ENCODE measurements at regions not wholly inside any gene's neighbourhood (a gene's known extent, or its start where the extent isn't known, plus 50 kb on each side); places are given as distances from the start of the nearest gene placed in this dataset.

DNA sequence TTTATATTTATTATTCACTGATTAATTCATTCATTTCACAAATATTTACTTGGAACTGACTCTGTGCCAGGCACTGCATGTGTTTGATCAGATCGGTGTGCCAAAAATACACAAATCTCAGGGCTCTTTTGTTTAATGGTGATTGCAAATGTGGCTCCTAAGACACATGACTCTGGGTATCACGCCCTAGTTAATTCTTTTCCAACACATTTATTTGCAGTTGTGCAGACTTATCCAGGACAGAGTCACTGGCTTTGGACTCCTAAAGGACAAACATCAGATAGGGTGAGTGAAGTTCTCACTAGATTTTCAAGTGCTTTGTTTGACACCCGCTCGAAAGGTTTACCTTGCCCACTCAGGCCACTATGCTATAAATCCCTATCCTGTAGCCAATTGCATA, 335.5 kb downstream of the BARHL2 start:
- no peaks in the 10 kb centered on the region for H3K9me3 Mint-ChIP-seq
- intact Hi-C loops (cut with micrococcal nuclease), result no loop called here

GRCh38 chr1:90371448-90371813, 345.7 kb downstream of the BARHL2 start:
- Mint-ChIP-seq H3K4me3 (ENCODE audit: low read depth) (no peak overlapping the region), H3K9me3 (no peaks in the 10 kb centered on the region), H3K27ac (no peak overlapping the region), H3K36me3 (ENCODE audit: low read depth) (no peaks in the 10 kb centered on the region), H3K4me1 (ENCODE audit: low read depth) (no peaks in the 10 kb centered on the region), H3K27me3 (ENCODE audit: low read depth) (peaks cover 19% of the 10 kb centered on the region)
- intact Hi-C loops (cut with micrococcal nuclease), result no loop called here
- no peak for DNase-seq (ENCODE audit: low spot score)

More for the DNA sequence above, 335.5 kb downstream of the BARHL2 start:
- Mint-ChIP-seq H3K27me3 (ENCODE audit: low read depth) (no peaks in the 10 kb centered on the region), H3K27ac (no peak overlapping the region), H3K36me3 (ENCODE audit: low read depth) (no peaks in the 10 kb centered on the region), H3K4me3 (ENCODE audit: low read depth) (no peak overlapping the region), H3K4me1 (ENCODE audit: low read depth) (no peaks in the 10 kb centered on the region)
- no peak for DNase-seq (ENCODE audit: low spot score)

DNA sequence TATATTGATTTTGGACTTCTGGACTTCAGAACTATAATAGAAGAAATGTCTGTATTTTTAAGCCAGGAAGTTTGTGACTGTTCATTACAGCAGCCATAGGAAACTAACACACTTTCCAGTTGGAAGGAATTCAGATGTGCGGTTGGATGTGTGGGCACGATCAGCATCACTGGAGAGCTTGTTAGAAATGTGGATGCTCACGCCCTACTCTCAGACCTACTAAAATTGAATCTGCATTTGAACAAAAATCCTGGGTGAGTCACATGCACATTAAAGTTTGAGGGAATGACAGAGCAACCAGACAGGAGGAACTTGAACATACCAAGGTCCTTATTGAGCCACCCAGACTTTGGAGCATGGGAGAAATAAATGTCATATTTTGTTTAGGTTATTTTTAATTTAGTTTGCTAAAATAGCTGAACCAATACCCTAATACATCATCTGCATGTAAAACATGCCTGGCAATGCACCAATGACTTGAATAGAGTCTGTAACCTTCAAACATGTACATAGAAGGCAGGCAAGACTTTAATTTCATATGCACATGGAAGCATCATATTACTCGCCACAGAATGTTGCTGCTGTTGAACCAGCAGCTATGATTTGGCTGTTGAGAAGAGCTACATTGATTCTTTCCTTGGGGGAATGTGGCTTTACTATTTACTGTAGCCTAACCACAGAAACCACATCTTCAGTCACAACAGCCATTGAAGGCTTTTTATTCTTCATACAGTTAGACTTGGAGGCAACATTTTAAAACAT, 346.2 kb downstream of the BARHL2 start:
- no peaks in the 10 kb centered on the region for H3K9me3 Mint-ChIP-seq
- H3K4me1 Mint-ChIP-seq (ENCODE audit: low read depth), result no peaks in the 10 kb centered on the region

DNA sequence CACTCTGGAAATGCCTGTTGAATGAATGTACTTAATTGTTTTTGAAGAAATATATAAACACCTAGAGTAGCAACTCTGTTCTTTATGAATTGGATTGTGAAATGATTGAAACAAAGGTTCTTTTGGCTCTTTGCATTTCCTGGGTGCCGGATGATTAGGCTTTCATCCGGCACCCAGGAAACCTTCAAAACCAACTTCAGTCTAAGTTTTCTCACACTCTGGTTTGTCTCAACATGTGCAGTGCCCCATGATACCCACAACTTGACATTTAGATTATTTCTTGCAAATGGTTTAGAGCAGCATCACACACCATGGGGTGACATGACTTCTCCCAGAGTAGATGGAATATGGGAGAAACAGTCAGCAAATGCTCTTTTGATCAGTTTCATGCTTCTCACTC, 354.9 kb downstream of the BARHL2 start:
- Mint-ChIP-seq H3K27me3 (ENCODE audit: low read depth) (peaks cover 15% of the 10 kb centered on the region), H3K36me3 (ENCODE audit: low read depth) (no peaks in the 10 kb centered on the region), H3K4me3 (ENCODE audit: low read depth) (no peak overlapping the region), H3K9me3 (no peaks in the 10 kb centered on the region), H3K4me1 (ENCODE audit: low read depth) (peaks cover 2% of the 10 kb centered on the region), H3K27ac (no peak overlapping the region)
- intact Hi-C loops (cut with micrococcal nuclease), result no loop called here
- no peak for DNase-seq (ENCODE audit: low spot score)

More for the DNA sequence above, 346.2 kb downstream of the BARHL2 start:
- intact Hi-C loops (cut with micrococcal nuclease), result no loop called here
- H3K36me3 Mint-ChIP-seq (ENCODE audit: low read depth), result no peaks in the 10 kb centered on the region
- DNase-seq (ENCODE audit: low spot score), result no peak
- peaks cover 18% of the 10 kb centered on the region for H3K27me3 Mint-ChIP-seq (ENCODE audit: low read depth)
- H3K4me3 Mint-ChIP-seq (ENCODE audit: low read depth), result no peak overlapping the region
- H3K27ac Mint-ChIP-seq, result no peak overlapping the region

DNA sequence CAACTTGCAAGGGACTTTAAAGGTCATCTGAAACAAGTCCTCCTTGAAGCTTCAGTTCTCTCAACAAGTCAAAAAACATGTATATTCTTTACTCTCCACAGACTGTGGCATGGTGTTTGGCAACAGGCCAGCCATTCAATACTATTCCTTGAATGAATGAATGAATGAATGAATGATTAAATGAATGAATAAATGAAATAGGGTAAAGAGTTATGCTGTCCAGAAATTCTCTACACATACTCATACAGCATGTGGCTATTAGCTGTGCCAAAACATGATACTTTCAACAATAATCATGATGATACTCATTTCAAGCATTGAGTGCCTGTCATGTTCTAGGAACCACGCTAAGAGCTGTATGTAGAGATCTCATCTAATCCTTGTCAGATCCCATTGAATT, 356.1 kb downstream of the BARHL2 start:
- intact Hi-C loops (cut with micrococcal nuclease), result no loop called here
- H3K27me3 Mint-ChIP-seq (ENCODE audit: low read depth), result peaks cover 8% of the 10 kb centered on the region

GRCh38 chr1:90359994-90360393, 357.1 kb downstream of the BARHL2 start:
- Mint-ChIP-seq H3K4me3 (ENCODE audit: low read depth) (no peak overlapping the region), H3K27ac (no peak overlapping the region), H3K36me3 (ENCODE audit: low read depth) (no peaks in the 10 kb centered on the region), H3K9me3 (no peaks in the 10 kb centered on the region), H3K27me3 (ENCODE audit: low read depth) (peaks cover 9% of the 10 kb centered on the region), H3K4me1 (ENCODE audit: low read depth) (peaks cover 2% of the 10 kb centered on the region)
- intact Hi-C loops (cut with micrococcal nuclease), result no loop called here
- DNase-seq (ENCODE audit: low spot score), result no peak

More for the DNA sequence above, 356.1 kb downstream of the BARHL2 start:
- DNase-seq (ENCODE audit: low spot score), result no peak
- Mint-ChIP-seq H3K36me3 (ENCODE audit: low read depth) (no peaks in the 10 kb centered on the region), H3K27ac (no peak overlapping the region), H3K4me1 (ENCODE audit: low read depth) (peaks cover 2% of the 10 kb centered on the region), H3K4me3 (ENCODE audit: low read depth) (no peak overlapping the region), H3K9me3 (no peaks in the 10 kb centered on the region)

DNA sequence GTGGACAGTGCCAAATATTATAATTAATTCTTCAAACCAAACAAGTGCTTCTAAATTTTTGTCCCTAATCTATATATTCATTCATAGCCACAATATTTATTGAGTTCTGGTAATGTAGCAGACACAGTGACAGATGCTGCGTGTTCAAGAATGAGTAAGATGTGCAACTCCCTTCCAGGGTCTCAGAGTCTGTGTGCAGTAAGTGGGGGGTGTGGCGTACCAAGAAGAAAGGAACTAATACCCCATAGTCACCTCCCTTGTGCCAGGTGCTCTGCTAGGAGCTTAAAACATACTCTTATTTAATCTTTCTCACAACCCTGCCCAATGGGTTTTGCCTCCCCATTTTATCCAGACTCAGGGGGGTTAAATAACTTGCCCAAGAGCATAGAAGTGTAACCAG, 358.7 kb downstream of the BARHL2 start:
- no peak overlapping the region for H3K4me3 Mint-ChIP-seq (ENCODE audit: low read depth)
- H3K27me3 Mint-ChIP-seq (ENCODE audit: low read depth), result peaks cover 8% of the 10 kb centered on the region
- H3K36me3 Mint-ChIP-seq (ENCODE audit: low read depth), result no peaks in the 10 kb centered on the region
- H3K4me1 Mint-ChIP-seq (ENCODE audit: low read depth), result peaks cover 2% of the 10 kb centered on the region
- H3K27ac Mint-ChIP-seq, result no peak overlapping the region
- no peaks in the 10 kb centered on the region for H3K9me3 Mint-ChIP-seq
- intact Hi-C loops (cut with micrococcal nuclease), result no loop called here
- DNase-seq (ENCODE audit: low spot score), result no peak

DNA sequence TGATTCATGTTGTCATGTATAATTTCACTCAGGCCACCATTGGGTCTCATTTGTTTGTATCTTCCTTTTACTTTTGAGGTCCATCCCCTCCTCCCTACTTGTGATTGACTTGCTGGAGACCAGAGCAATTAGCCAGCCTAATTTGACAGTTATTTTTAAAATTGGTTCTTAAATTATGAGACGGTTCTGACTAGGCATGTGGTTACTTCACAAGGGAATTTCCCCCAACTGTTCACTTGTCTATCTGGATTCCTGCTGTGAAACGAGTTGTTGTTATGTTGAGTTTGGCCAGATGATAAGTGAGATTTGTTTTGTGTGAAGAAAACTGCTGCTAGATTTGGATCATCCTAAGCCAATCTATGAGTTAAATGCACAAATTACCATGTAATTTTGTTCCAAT, 359.1 kb downstream of the BARHL2 start:
- H3K36me3 Mint-ChIP-seq (ENCODE audit: low read depth), result no peaks in the 10 kb centered on the region
- no peak overlapping the region for H3K4me3 Mint-ChIP-seq (ENCODE audit: low read depth)
- H3K4me1 Mint-ChIP-seq (ENCODE audit: low read depth), result peaks cover 2% of the 10 kb centered on the region
- no peak for DNase-seq (ENCODE audit: low spot score)
- intact Hi-C loops (cut with micrococcal nuclease), result no loop called here
- H3K9me3 Mint-ChIP-seq, result no peaks in the 10 kb centered on the region
- peaks cover 6% of the 10 kb centered on the region for H3K27me3 Mint-ChIP-seq (ENCODE audit: low read depth)
- H3K27ac Mint-ChIP-seq, result no peak overlapping the region

GRCh38 chr1:90356991-90357390, 360.1 kb downstream of the BARHL2 start:
- Mint-ChIP-seq H3K9me3 (no peaks in the 10 kb centered on the region), H3K27me3 (ENCODE audit: low read depth) (peaks cover 5% of the 10 kb centered on the region), H3K36me3 (ENCODE audit: low read depth) (no peaks in the 10 kb centered on the region), H3K27ac (no peak overlapping the region), H3K4me3 (ENCODE audit: low read depth) (no peak overlapping the region), H3K4me1 (ENCODE audit: low read depth) (peaks cover 2% of the 10 kb centered on the region)
- intact Hi-C loops (cut with micrococcal nuclease), result no loop called here
- no peak for DNase-seq (ENCODE audit: low spot score)

GRCh38 chr1:90356101-90356500, 361.0 kb downstream of the BARHL2 start:
- peaks cover 2% of the 10 kb centered on the region for H3K4me1 Mint-ChIP-seq (ENCODE audit: low read depth)
- intact Hi-C loops (cut with micrococcal nuclease), result no loop called here
- DNase-seq (ENCODE audit: low spot score), result no peak
- H3K9me3 Mint-ChIP-seq, result no peaks in the 10 kb centered on the region
- peaks cover 5% of the 10 kb centered on the region for H3K27me3 Mint-ChIP-seq (ENCODE audit: low read depth)
- H3K4me3 Mint-ChIP-seq (ENCODE audit: low read depth), result no peak overlapping the region
- no peaks in the 10 kb centered on the region for H3K36me3 Mint-ChIP-seq (ENCODE audit: low read depth)
- no peak overlapping the region for H3K27ac Mint-ChIP-seq

DNA sequence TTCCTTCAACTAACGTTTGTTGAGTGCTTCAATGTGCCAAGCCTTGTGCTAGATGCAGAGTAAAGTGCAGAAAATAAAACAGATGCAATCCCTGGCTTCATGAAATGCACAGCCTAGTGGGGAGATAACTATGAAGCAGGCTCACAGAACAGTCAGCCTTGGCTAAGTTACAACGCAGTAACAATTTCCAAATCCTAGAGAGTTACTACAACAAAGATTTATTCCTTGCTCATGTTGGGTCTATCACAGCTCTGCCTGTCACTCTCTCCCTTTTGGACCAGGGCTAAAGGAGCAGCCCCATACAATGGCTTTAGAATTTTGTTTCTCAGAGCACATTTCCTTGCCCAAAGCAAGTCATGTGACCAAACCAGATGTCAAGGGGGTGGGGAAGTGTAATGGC, 359.8 kb downstream of the ZNF326 start:
- H3K9me3 Mint-ChIP-seq, result no peaks in the 10 kb centered on the region
- peaks cover 5% of the 10 kb centered on the region for H3K27me3 Mint-ChIP-seq (ENCODE audit: low read depth)
- intact Hi-C loops (cut with micrococcal nuclease), result no loop called here
- no peak for DNase-seq (ENCODE audit: low spot score)
- H3K36me3 Mint-ChIP-seq (ENCODE audit: low read depth), result no peaks in the 10 kb centered on the region
- no peak overlapping the region for H3K27ac Mint-ChIP-seq
- H3K4me1 Mint-ChIP-seq (ENCODE audit: low read depth), result peaks cover 2% of the 10 kb centered on the region
- H3K4me3 Mint-ChIP-seq (ENCODE audit: low read depth), result no peak overlapping the region

- DNase-seq (ENCODE audit: low spot score), result no peak
- intact Hi-C loops (cut with micrococcal nuclease), result no loop called here
- Mint-ChIP-seq H3K4me3 (ENCODE audit: low read depth) (no peak overlapping the region), H3K27ac (no peak overlapping the region), H3K9me3 (peaks cover 7% of the 10 kb centered on the region), H3K36me3 (ENCODE audit: low read depth) (no peaks in the 10 kb centered on the region), H3K27me3 (ENCODE audit: low read depth) (peaks cover 4% of the 10 kb centered on the region), H3K4me1 (ENCODE audit: low read depth) (no peaks in the 10 kb centered on the region)
Measured at GRCh38 chr1:90351019-90351418, 356.1 kb downstream of the ZNF326 start.

DNA sequence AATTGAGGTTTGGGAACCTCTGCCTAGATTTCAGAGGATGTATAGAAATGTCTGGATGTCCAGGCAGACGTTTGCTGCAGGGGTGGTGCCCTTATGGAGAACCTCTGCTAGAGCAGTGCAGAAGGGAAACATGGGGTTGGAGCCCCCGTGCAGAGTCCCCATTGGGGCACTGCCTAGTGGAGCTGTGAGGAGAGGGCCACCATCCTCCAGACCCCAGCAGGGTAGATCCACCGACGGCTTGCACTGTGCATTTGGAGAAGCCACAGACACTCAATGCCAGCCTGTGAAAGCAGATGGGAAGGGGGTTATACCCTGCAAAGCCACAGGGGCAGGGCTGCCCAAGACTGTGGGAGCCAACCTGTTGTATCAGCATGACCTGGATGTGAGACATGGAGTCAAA, 354.6 kb downstream of the ZNF326 start:
- no peak for DNase-seq (ENCODE audit: low spot score)
- peaks cover 7% of the 10 kb centered on the region for H3K9me3 Mint-ChIP-seq
- intact Hi-C loops (cut with micrococcal nuclease), result no loop called here
- H3K27ac Mint-ChIP-seq, result no peak overlapping the region
- H3K4me1 Mint-ChIP-seq (ENCODE audit: low read depth), result no peaks in the 10 kb centered on the region
- H3K4me3 Mint-ChIP-seq (ENCODE audit: low read depth), result no peak overlapping the region
- no peaks in the 10 kb centered on the region for H3K27me3 Mint-ChIP-seq (ENCODE audit: low read depth)
- H3K36me3 Mint-ChIP-seq (ENCODE audit: low read depth), result no peaks in the 10 kb centered on the region

- peaks cover 7% of the 10 kb centered on the region for H3K9me3 Mint-ChIP-seq
- H3K36me3 Mint-ChIP-seq (ENCODE audit: low read depth), result no peaks in the 10 kb centered on the region
- no peaks in the 10 kb centered on the region for H3K4me1 Mint-ChIP-seq (ENCODE audit: low read depth)
- intact Hi-C loops (cut with micrococcal nuclease), result no loop called here
- DNase-seq (ENCODE audit: low spot score), result no peak
- H3K27ac Mint-ChIP-seq, result no peak overlapping the region
- no peaks in the 10 kb centered on the region for H3K27me3 Mint-ChIP-seq (ENCODE audit: low read depth)
- H3K4me3 Mint-ChIP-seq (ENCODE audit: low read depth), result no peak overlapping the region
Measured at GRCh38 chr1:90348934-90349333, 354.0 kb downstream of the ZNF326 start.
